GM20000 (cell line): ENCODE measurements at regions not wholly inside any gene's neighbourhood (a gene's known extent, or its start where the extent isn't known, plus 50 kb on each side); places are given as distances from the start of the nearest gene placed in this dataset.

ENCODE experiments used
- DNase-seq: peaks from one replicate; pipeline ENCODE4 v3.0.0; 2012; ENCODE audit warnings: low spot score
- CTCF ChIP-seq: IDR thresholded peaks from 2 replicates; pipeline ENCODE4 v1.5.1; 2012; ENCODE audit warnings: mild to moderate bottlenecking, control low read depth; ENCODE audit errors: extremely low read depth, missing control alignments

GRCh38 chr16:64440421-64440831 is 681.4 kb downstream of the CDH11 start:
- no peak for DNase-seq
- no peak for TF ChIP-seq CTCF

- no peak for DNase-seq
- no peak for TF ChIP-seq CTCF
Measured at GRCh38 chr16:64440005-64440404, 681.9 kb downstream of the CDH11 start.

- no peak for DNase-seq
- TF ChIP-seq CTCF: no peak
Measured at GRCh38 chr16:64437706-64438324, 684.0 kb downstream of the CDH11 start.

GRCh38 chr16:64434526-64435069 is 687.3 kb downstream of the CDH11 start:
- TF ChIP-seq CTCF: no peak
- no peak for DNase-seq

- no peak for DNase-seq
Measured at GRCh38 chr16:64428463-64429113, 693.3 kb downstream of the CDH11 start.

GRCh38 chr16:64426131-64426666 is 695.7 kb downstream of the CDH11 start:
- TF ChIP-seq CTCF: no peak
- no peak for DNase-seq

More at GRCh38 chr16:64428463-64429113, 693.3 kb downstream of the CDH11 start:
- TF ChIP-seq CTCF: no peak

GRCh38 chr16:64425381-64425780 is 696.5 kb downstream of the CDH11 start:
- no peak for DNase-seq
- no peak for TF ChIP-seq CTCF
